ENCODE measurements at regions not wholly inside any gene's neighbourhood (a gene's known extent, or its start where the extent isn't known, plus 50 kb on each side); places are given as distances from the start of the nearest gene placed in this dataset.
A peak's percentile ranks its signal among the peaks of the same experiment; 100 is the strongest.

DNA sequence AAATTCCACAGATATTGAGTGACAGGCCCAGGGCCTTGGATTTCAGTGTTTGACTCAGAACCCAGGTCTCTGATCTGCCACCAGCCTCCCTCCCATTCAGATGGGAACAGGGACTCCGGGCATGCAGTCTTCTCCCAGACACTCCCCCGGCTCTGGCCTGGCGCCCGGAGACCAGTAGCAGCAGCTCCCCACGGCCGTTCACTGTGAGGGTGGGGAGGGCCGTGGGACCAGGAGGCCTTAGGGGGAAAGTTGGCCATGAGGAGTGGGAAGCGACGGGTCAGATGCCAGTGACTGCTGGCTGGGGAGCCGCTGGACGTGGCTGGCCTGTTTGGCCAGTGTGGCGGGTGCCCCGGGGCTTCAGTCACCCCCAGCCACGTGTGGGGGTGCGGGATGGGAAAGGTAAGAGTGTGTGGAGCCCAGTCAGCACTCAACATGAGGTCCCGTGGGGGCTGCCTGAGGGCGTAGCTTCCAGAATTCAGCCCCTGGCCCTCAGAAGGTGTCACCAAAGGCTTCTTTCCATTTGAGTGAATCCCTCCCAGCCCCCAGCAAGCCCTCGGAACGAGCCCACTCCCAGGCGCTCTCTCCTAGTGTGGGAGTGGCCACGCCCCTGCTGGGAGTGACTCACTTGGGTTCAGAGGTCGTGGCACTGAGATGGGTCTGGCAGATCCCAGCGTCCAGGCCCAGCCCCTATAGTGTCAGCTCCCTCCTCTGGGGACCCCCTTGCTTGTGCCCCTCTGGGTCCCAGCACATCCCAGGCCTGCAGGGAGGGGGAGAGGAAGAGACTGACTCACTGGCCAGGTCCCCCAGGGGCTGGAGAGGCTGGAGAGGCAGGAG lies 309.4 kb downstream of the SEC14L1 start (continued):
- TF ChIP-seq DMTF1 (CRISPR knock-in tag; IDR thresholded peaks at IDR 0.05) (0 out of 2 replicates have a peak, but pooled peaks have one; percentile 44), ZNF816 (CRISPR knock-in tag; IDR thresholded peaks at IDR 0.05; ENCODE audit: borderline replicate concordance) (no peak; the same call in 1 of the 2 replicates), ZNF317 (CRISPR knock-in tag; IDR thresholded peaks at IDR 0.05) (0 out of 2 replicates have a peak, but pooled peaks have one; percentile 15), NFRKB (IDR thresholded peaks at IDR 0.05) (no peak), ZNF761 (CRISPR knock-in tag; conservative IDR thresholded peaks at IDR 0.05) (no peak; the same call in 1 of the 2 replicates), PCBP1 (IDR thresholded peaks at IDR 0.05; ENCODE audit: borderline replicate concordance, low read depth, low read length) (peak; percentile 82), ZNF547 (CRISPR knock-in tag; IDR thresholded peaks at IDR 0.05) (peak; percentile 42; the same call in 1 of the 2 replicates), FOXA1 (IDR thresholded peaks at IDR 0.05) (no peak), FOXA1 (CRISPR knock-in tag; IDR thresholded peaks at IDR 0.05) (no peak), NR2F6 (IDR thresholded peaks at IDR 0.05) (peak; percentile 89), NR2F6 (CRISPR knock-in tag; IDR thresholded peaks at IDR 0.05) (peak; percentile 90), GTF3A (CRISPR knock-in tag; conservative IDR thresholded peaks at IDR 0.05) (no peak), ZFP41 (CRISPR knock-in tag; IDR thresholded peaks at IDR 0.05; ENCODE audit: borderline replicate concordance) (no peak), DNMT1 (CRISPR knock-in tag; IDR thresholded peaks at IDR 0.05) (peak; percentile 53; the same call in 1 of the 2 replicates), HMGXB4 (CRISPR knock-in tag; IDR thresholded peaks at IDR 0.05; ENCODE audit: borderline replicate concordance in 1 of 2, low read depth in 1 of 2) (0 out of 4 replicates have a peak, but pooled peaks have one; percentile 11 to 20), ZNF569 (CRISPR knock-in tag; IDR thresholded peaks at IDR 0.05; ENCODE audit: borderline replicate concordance) (no peak), HMGA1 (CRISPR knock-in tag; conservative IDR thresholded peaks at IDR 0.05) (no peak), ZNF510 (CRISPR knock-in tag; IDR thresholded peaks at IDR 0.05; ENCODE audit: low read depth) (peak; percentile 58; the same call in 1 of the 2 replicates), CEBPB (IDR thresholded peaks at IDR 0.05; ENCODE audit: borderline replicate concordance, low read depth, low read length) (no peak)
- TF ChIP-seq, protein P1, sequence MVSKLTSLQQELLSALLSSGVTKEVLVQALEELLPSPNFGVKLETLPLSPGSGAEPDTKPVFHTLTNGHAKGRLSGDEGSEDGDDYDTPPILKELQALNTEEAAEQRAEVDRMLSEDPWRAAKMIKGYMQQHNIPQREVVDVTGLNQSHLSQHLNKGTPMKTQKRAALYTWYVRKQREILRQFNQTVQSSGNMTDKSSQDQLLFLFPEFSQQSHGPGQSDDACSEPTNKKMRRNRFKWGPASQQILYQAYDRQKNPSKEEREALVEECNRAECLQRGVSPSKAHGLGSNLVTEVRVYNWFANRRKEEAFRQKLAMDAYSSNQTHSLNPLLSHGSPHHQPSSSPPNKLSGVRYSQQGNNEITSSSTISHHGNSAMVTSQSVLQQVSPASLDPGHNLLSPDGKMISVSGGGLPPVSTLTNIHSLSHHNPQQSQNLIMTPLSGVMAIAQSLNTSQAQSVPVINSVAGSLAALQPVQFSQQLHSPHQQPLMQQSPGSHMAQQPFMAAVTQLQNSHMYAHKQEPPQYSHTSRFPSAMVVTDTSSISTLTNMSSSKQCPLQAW (CRISPR knock-in tag; IDR thresholded peaks at IDR 0.05), result 0 out of 2 replicates have a peak, but pooled peaks have one; percentile 9
- TF ChIP-seq, protein P2, sequence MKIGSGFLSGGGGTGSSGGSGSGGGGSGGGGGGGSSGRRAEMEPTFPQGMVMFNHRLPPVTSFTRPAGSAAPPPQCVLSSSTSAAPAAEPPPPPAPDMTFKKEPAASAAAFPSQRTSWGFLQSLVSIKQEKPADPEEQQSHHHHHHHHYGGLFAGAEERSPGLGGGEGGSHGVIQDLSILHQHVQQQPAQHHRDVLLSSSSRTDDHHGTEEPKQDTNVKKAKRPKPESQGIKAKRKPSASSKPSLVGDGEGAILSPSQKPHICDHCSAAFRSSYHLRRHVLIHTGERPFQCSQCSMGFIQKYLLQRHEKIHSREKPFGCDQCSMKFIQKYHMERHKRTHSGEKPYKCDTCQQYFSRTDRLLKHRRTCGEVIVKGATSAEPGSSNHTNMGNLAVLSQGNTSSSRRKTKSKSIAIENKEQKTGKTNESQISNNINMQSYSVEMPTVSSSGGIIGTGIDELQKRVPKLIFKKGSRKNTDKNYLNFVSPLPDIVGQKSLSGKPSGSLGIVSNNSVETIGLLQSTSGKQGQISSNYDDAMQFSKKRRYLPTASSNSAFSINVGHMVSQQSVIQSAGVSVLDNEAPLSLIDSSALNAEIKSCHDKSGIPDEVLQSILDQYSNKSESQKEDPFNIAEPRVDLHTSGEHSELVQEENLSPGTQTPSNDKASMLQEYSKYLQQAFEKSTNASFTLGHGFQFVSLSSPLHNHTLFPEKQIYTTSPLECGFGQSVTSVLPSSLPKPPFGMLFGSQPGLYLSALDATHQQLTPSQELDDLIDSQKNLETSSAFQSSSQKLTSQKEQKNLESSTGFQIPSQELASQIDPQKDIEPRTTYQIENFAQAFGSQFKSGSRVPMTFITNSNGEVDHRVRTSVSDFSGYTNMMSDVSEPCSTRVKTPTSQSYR (CRISPR knock-in tag; IDR thresholded peaks at IDR 0.05; ENCODE audit: borderline replicate concordance), result no peak; the same call in 1 of the 2 replicates

All from HepG2 (cell line).